ENCODE measurements at regions not wholly inside any gene's neighbourhood (a gene's known extent, or its start where the extent isn't known, plus 50 kb on each side); places are given as distances from the start of the nearest gene placed in this dataset.
A peak's percentile ranks its signal among the peaks of the same experiment; 100 is the strongest.
"Not testable (repeated sequence)": the region's sequence is repeated elsewhere in the genome, so short reads cannot be mapped to it uniquely, and the experiment has no call there.

DNA sequence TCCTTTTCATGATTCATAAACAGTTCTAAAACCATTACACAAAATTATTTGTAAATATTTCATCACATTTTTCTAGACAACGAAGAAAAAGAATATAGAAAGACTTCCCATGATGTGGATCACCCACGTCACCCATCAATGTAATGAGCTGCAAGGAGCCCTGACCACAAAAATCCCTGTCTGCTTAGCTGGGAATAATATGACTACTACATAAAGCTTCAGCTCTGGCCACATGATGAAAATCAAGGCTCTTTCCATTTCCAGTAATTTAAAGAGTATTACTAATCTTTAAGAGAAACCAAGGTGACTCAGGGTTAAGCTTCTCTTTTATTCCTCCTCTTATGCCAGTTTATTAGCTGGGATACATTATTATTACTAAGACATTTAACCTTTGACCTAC is 180.8 kb upstream of the CACNA2D1 start:
- no peak for DNase-seq

DNA sequence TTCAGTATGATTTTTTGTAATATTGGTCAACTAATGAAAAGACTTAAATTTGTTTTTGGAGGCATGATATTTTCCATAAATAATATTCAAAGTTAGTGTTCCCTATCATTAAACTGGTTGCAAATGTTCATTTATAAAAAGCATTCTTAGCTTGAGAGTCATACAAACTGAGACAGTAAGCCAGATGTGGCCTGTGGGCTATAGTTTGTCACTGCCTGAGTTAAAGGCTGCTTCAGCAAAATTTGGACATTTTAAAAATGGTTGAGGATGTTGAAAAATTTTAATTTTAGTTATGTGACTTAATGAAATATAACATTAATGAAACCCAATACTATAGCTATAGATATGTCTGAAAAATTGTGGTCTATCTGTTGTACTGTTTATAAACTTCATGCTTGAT is 180.2 kb upstream of the CACNA2D1 start:
- no peak for DNase-seq

DNA sequence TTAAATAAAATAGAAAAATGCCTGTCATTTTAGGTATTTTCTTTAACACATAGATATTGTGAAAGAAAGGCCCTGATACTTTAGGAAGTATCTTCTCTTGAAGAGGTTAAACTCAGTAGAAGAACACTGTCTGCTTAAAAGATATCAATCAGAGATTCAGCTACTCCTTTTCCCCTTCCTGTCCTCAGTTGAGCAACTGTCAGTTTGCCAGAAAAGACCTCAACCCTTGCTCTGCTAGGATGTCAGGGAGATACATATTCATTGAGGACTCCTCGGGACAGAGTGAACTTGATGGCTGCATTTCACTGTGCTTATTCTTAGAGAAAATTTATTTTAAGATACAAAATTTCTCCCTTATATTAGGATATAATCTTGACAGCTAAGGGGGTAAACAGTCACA is 173.6 kb upstream of the CACNA2D1 start:
- no peak for DNase-seq

DNA sequence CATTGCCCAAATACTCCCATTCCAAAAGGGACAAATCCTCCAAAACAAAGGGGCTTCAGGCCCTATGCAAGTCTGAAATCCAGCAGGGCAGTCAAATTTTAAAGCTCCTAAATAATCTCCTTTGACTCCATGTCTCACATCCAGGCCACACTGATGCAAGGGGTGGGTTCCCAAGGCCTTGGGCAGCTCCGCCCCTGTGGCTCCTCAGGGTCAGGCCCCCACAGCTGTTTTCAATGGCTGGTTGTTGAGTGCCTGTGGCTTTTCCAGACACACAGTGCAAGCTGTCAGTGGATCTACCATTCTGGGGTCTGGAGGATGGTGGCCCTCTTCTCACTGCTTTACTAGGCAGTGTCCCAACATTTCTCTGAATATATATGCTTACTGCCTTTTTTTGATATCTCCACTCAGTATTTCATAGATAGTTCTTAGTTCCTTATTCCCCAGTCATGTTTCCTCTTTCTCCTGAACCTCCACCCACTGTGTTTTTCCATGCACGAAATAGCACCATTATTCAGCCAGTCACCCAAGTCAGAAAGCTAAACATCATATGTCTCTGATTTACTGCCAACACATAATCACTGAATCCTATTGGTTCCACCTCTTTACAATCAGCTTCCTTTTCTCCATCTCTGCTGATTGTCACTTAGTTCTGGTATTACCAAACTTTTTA is 172.6 kb upstream of the CACNA2D1 start:
- DNase-seq = no peak

DNA sequence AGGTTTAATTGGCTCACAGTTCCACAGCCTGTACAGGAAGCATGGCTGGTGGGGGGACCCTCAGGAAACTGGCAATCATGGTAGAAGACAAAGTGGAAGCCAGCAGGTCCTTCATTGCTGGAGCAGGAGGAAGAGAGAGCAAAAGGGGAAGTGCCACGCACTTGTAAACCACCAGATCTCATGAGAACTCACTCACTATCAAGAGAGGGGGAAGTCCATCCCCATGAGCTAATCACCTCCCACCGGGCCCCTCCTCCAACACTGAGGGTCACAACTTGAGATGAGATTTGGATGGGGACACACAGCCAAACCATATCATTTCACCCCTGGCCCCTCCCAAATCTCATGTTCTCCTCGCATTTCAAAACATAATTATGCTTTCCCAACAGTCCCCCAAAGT is 171.9 kb upstream of the CACNA2D1 start:
- DNase-seq = no peak

DNA sequence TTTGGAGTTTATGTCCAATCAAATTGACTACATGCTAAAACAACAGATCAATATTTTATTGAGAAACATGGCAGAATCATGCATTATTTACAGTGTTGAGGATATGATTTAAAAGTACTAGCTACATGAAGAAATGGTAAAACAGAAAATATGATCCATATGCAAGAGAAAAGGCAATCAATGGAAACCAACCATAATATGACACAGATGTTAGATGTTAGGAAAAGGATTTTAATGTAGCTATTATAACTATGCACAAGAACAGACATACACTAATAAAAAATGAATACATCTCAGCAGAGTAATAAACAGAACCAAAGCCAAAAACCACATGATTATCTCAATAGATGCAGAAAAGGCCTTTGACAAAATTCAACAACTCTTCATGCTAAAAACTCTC is 166.2 kb upstream of the CACNA2D1 start:
- DNase-seq = no peak

DNA sequence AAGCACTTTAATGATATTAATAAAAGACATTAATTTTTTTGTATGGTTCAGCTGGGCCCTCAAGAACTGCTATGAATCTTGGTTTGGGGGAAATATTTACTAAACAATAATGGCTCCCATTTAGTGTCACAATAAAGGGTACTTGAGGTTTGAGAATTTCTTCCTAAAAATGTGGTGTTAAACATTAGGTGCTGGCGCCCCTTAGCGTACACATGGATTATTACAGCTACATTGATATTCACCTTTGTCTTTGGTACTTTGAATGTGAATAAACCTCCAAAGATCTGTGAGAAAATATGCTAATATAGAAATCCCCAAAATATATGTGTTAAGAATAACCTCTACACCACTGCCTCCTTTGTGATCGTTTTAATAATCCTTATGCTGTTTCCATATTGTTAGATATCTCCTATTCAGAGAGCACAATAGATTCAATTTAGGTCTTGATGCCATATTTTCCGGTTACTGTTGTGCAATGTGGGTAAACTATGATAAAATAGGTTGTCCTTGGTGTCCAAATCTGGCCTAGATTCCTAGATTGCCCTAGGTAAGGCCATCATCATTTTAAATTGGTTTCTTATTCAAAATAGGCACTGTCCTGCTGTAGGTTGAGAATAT is 161.8 kb upstream of the CACNA2D1 start:
- DNase-seq = no peak

DNA sequence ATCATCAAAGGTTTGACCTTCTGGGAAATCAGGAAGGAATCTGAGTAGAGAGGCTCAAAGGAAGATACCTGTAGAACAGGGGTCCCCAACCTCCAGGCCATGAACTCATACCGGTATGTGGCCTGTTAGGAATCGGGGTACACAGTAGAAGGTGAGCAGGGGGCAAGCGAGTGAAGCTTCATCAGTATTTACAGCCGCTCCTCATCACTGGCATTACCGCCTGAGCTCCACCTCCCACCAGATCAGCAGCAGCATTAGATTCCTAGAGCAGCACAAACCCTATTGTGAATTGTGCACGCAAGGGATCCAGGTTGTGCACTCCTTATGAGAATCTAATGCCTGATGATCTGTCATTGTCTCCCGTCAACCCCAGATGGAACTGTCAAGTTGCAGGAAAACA is 158.5 kb upstream of the CACNA2D1 start:
- no peak for DNase-seq

DNA sequence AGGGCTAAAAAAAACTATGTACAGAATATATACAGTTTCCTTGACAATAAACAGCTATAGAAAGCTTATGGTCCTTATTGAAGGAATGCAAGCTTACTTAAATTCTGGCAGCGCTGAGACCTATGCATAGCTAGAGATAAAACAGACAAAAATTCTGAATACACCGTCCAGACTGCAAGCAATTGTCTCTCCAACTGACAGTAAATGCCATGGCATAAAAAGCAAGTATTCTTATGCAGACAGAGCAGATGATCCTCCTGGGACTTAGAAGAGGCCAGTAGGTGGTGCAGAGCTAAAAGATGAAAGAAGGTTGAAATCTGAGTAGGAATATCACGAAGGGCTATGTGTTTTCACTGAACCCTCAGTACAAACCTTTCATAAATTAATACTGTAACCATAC is 157.0 kb upstream of the CACNA2D1 start:
- no peak for DNase-seq

DNA sequence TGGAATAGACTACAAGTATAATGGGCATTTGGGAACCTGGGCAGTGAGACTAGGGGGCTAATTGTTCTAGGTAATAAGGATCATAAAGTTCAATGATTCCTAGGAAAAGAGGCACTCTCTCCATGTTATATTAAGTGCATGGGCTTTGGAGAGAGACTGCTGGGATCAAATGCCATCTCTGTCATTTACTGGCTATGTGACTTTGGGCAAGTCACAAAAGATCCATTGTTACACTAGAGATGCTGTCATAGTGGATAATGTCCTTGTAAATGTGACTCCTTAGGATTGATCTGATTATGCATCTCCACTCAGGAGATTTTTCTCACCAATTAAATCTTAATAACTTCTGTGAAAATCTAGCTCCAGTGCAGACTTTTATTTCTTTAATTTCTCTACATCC is 156.3 kb upstream of the CACNA2D1 start:
- no peak for DNase-seq

DNA sequence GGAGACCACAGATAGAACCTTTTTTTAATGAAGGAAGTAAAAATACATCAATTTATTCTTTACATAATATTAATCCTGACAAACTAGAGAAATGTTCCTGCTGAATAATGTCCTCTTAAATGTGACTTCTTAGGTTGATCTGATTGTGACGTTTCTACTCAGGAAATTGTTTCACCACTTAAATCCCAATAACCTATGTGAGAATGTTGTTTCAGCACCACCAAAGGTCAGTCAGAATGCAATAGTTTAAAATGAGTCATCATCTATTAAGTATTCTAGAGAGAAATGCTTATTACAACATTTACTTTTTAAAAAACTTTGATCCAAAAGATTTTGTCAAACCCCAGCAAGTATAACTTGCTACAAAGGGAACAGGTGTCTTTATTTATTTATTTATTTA is 155.4 kb upstream of the CACNA2D1 start:
- no peak for DNase-seq

DNA sequence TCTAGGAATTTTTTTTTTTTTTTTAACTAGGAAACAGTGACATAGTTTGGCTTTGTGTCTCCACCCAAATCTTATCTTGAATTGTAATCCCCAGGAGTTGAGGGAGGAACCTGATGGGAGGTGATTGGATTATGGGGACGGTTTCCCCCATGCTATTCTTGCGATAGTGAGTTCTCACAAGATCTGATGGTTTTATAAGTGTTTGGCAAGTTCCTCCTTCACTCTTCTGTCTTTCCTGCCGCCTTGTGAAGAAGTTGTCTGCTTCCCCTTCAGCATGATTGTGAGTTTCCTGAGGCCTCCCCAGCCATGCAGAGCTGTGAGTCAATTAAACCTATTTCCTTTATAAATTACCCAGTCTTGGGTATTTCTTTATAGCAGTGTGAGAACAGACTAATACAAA is 152.2 kb upstream of the CACNA2D1 start:
- DNase-seq = not testable (repeated sequence)

DNA sequence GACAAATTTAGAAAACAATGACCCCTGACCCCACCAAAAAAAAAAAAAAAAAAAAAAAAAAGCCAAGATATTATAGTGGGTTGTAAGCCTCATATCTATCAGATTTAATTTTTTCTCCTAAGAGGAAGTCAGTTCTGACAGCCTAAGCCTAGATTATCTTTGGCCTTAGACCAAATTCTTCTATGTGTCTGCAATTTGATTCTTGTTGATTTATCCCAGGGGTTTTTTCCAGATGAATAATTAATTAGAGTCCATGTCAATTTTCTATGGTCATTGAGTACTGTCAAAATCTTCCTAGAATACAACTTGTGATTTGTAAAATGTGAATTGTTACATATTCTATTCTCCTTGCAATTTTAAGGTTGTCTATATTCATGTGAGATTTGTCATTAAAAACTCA is 151.6 kb upstream of the CACNA2D1 start:
- DNase-seq = no peak

DNA sequence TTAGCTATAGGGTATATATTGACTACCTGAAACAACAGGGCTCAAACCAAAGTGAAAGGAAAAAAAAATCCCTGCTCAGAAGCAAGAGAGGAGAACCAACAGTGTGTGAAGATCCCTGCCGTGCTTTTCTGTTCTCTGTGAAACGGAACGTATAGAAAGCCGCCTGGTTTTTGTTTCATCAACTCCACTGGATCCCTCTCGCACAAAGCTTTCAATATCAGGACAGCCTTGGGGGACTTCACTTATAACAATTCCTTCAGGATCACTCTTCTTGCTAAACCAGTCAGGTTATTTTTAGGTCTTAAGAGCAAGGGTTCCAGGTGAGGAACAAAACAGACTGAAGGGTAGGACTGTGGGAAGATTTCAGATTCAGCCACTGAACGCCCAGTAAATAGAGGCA is 151.1 kb upstream of the CACNA2D1 start:
- no peak for DNase-seq

DNA sequence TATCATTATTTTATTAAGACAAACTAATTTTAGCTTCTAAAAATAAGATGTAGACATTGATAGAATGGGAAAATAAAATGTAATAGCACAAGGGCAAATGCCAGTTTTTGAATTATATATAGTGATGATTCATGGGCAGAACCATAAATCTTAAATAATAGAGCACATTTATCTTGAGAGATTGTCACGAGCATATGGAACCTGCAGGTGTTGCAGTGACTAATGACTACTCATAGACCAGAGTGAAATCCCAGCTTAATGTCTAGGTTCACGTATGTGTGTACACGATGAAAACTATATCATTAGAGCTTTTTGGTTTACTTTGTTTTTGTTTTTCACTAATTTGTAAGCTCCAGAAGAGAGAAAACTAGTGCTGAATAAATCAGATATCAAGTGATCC is 150.2 kb upstream of the CACNA2D1 start:
- DNase-seq = no peak

DNA sequence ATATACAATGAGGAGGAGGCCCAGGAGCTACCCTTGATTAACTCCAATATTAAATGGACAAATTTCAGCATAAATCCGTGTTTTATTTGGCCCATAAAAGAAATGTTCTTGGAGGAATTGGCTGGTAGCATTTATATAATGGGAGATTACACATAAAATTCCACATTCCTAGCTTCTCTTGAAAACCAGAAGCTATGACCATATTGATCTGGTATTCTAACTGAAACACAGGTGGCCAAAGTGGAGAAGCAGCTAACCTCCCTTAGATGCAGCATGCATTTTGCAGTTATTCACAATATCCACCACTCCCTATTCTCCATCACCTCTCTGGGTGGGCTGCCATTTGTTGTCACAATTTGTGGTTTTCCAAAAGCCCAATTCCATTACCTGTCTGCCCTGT is 148.8 kb upstream of the CACNA2D1 start:
- no peak for DNase-seq

DNA sequence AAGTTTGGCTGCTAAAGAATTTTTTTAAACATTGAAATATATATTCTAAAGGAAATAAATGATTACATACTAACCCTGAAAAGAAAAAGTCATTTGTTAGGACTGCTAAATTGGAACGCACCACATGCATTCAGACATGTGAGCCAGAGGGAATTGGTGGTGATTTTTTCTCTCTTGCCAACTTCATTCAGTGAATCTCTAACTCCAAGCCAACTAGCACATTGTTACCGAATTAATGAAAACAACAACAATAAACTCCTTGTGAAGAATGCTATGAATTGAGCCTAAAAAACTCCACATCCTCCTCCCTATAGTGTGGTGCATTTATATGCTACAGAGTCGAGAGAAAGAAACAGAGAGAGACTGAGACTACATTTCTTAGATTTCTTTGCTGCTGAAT is 135.5 kb upstream of the CACNA2D1 start:
- no peak for DNase-seq

DNA sequence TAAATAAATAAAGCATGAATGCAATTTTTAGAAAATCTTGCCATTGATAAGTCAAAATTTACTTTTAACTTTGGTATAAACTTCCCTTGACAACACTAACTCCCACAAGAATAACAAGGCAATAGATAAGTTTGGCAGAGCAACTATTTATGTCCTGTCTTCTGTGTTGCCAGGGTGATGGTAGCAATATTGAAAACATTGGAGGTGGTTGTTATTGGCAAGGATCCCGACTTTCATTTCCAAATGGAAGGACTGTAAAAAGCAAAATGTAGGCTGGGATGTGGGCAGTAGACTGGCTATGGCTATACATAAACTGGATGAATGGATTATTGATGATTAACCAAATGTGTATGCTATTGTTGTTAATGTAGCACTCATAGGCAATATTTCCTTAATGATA is 134.9 kb upstream of the CACNA2D1 start:
- no peak for DNase-seq

DNA sequence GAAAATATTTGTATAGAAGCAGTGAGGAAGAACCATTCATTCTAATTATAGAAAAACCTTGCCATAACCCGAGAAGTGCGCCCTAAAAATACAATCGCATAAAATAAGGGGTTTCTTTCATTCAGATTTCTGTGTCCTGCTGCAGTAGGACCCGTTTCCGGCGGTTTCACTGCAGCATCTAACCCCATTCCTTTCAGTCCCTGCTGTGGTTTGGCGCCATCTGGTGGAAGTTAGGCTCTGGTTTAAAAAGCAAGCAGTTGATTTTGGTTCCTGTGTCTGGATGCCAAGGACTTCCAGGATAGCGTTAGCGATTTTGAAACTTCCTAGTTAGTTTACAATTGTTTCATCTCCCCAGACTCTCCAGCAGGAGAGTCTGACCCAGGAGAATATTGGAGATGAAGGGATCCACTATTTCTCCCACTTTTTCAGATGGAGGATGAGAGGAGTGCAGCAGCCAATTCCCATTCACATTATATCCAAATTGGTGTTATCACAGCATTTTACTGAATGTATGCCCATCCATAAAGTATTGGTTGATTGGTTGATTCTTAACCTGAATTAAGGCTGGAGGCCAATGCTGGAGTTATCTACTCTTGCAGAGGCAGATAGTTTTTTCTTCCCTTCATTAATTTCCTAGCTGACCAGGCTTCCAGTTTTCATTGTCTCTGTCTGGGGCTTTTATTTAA is 128.8 kb upstream of the CACNA2D1 start:
- DNase-seq = peak; percentile 85

DNA sequence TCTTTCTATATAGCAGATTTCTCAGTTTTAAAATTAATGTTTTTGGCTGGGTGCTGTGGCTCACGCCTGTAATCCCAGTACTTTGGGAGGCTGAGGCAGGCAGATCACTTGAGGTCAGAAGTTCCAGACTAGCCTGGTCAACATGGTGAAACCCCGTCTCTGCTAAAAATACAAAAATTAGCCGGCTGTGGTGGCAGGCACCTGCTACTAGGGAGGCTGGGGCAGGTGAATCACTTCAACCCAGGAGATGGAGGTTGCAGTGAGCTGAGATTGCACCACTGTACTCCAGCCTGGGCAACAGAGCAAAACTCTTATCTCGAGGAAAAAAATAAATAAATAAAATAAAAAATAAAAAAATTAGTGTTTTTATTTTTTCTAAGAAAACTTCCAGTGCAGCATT is 127.5 kb upstream of the CACNA2D1 start:
- not testable (repeated sequence) for DNase-seq

DNA sequence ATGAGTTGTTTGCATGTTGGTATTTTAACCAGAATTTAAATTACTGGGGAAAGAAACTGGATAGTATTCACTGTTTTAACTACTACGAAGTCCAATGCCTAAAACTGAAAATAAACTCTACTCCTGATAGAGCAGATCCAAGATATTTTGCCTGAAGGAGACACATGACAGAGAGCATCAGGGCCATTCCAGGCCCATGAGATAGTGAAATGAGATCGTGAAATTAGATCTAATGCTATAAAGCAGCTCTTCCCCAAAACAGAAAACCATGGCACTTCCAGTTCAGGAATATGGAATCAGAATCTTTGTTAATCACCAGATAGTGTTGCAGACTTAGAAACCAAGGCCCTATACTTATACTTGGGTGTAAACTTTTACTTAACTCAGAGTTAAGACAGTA is 124.3 kb upstream of the CACNA2D1 start:
- no peak for DNase-seq

DNA sequence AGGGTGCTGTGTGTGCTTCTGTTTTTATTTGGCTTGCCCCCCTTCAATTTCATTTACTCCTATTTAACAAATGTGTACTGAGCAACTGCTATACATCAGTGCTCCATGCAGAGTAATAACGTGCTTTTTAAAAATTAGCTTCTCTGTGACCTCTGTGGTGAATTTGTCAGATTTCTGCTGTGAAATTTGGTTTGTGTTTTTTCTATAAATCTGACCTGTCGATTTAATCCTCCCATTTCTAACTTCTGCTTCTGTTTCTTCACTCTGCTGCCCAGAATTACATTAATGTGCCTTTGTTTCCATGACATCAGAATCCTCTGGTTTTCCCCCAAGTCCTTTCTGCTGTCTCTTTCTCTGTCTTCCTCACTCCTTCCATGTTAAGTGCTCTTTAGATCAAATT is 123.8 kb upstream of the CACNA2D1 start:
- no peak for DNase-seq

DNA sequence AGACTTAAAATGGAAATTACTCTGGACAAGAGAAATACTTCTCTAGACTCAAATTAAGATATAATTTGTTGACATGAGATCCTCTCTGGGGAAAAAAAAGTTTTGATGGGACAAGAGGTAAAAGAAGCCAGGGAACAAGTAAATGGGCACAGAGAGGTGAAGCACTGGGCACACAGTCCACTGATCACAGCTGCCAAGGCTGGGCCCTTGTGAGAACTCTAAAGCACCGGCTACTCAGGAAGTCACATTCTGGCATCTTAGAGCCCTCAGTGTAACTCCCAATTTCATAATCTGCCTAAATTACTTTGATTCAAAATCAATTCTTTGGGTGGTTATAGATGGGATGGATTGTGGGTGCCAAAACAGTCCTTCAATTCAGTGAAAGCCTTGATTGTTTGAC is 123.2 kb upstream of the CACNA2D1 start:
- no peak for DNase-seq

DNA sequence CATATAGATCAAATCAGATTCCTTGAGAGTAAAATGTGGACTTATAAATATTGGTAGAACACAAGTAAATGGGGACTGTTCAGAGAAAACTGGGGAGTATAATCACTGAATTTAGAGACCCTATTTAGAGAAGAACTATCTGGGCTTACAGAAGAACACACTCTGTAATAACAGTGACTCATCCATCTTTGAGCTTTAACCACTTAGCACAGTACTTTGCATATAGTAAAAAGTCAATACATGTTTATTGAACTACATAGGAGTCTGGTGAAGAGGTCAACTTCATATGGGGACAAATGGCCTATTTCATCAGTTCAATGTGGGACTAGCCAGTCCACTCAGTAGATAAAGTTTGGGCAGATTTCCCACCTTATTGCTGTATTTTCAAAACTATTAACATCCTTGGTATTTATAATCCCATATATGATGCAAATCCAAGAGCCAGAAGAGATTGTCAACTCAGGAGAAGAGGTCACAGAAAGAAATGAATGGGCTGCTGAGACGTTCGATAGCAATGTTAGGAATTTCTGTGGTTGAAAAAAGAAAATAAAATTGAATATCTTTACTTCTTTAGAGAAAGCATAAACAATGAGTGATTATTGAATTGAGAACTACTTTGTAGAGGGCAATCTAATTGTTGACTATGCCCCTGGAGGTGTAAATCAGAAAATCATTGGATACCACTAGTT is 119.3 kb upstream of the CACNA2D1 start:
- no peak for DNase-seq
